Bronchial epithelial cell (primary cell): ENCODE measurements at regions not wholly inside any gene's neighbourhood (a gene's known extent, or its start where the extent isn't known, plus 50 kb on each side); places are given as distances from the start of the nearest gene placed in this dataset.
A peak's percentile ranks its signal among the peaks of the same experiment; 100 is the strongest.

Experiments used
- DNase-seq: peaks from one replicate; pipeline ENCODE4 v3.0.0-alpha.2; 2010; ENCODE audit warnings: low read depth
- FAIRE-seq: peaks from 2 replicates; lab custom pipeline; 2011; peaks lifted over from hg19 to GRCh38; lab: Jason Lieb, UNC
- H3K27me3 ChIP-seq: 2 replicates; pipeline ENCODE4 v1.5.1; 2011; ENCODE audit warnings: low read length; ENCODE audit not compliant: control insufficient read depth, insufficient read depth
- H3K36me3 ChIP-seq: 2 replicates; pipeline ENCODE4 v1.5.1; 2011; ENCODE audit warnings: low read length; ENCODE audit not compliant: control insufficient read depth, insufficient read depth
- H3K4me3 ChIP-seq: 2 replicates; pipeline ENCODE4 v1.5.1; 2011; ENCODE audit warnings: mild to moderate bottlenecking, low read depth, low read length, control low read depth
- TF ChIP-seq, protein P1 (sequence below): IDR thresholded peaks from 2 replicates; pipeline ENCODE4 v1.5.1; 2011; ENCODE audit warnings: mild to moderate bottlenecking, moderate library complexity, low read length, control low read depth, inconsistent platforms; ENCODE audit not compliant: insufficient read depth, severe bottlenecking

- H3K4me3 ChIP-seq, result no peak overlapping the region
- H3K27me3 ChIP-seq, result no peaks in the 10 kb centered on the region
- DNase-seq (peak; percentile 55), FAIRE-seq (no peak)
- TF ChIP-seq, protein P1, sequence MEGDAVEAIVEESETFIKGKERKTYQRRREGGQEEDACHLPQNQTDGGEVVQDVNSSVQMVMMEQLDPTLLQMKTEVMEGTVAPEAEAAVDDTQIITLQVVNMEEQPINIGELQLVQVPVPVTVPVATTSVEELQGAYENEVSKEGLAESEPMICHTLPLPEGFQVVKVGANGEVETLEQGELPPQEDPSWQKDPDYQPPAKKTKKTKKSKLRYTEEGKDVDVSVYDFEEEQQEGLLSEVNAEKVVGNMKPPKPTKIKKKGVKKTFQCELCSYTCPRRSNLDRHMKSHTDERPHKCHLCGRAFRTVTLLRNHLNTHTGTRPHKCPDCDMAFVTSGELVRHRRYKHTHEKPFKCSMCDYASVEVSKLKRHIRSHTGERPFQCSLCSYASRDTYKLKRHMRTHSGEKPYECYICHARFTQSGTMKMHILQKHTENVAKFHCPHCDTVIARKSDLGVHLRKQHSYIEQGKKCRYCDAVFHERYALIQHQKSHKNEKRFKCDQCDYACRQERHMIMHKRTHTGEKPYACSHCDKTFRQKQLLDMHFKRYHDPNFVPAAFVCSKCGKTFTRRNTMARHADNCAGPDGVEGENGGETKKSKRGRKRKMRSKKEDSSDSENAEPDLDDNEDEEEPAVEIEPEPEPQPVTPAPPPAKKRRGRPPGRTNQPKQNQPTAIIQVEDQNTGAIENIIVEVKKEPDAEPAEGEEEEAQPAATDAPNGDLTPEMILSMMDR, result no peak
- H3K36me3 ChIP-seq, result no peaks in the 10 kb centered on the region
These were observed 249.7 kb downstream of the SPTSSA start for GRCh38 chr14:34212172-34212929.

DNA sequence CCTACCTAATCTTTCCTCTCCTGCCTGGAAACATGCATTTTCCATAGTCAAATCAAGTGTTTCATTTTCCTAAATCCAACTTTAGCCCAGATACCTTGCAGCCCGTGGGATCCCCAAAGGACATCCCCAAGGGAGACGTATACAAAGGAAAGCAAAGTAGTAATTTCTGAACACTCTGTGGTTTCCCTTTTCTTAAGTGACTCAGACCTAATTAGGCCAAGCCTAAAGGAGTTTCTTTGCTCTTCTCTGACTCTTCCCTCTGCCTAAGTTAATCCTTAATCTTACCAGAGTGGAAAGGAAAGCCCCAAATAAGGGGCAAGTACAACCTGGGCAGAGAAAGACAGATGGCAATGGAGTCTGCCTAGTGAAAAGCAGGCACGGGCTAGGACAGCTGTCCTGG, 250.3 kb downstream of the SPTSSA start:
- no peaks in the 10 kb centered on the region for H3K36me3 ChIP-seq
- H3K27me3 ChIP-seq, result no peaks in the 10 kb centered on the region
- TF ChIP-seq, protein P1, result no peak
- FAIRE-seq (no peak), DNase-seq (peak; percentile 64)
- no peak overlapping the region for H3K4me3 ChIP-seq

- Histone ChIP-seq H3K36me3 (no peaks in the 10 kb centered on the region), H3K4me3 (no peak overlapping the region), H3K27me3 (no peaks in the 10 kb centered on the region)
- no peak for DNase-seq
- TF ChIP-seq, protein P1, result no peak
- FAIRE-seq, result peak; percentile 72
These were observed 253.5 kb downstream of the SPTSSA start for GRCh38 chr14:34208532-34208931.

- H3K36me3 ChIP-seq, result no peaks in the 10 kb centered on the region
These were observed 254.9 kb upstream of the EGLN3 start for GRCh38 chr14:34205799-34206198.

DNA sequence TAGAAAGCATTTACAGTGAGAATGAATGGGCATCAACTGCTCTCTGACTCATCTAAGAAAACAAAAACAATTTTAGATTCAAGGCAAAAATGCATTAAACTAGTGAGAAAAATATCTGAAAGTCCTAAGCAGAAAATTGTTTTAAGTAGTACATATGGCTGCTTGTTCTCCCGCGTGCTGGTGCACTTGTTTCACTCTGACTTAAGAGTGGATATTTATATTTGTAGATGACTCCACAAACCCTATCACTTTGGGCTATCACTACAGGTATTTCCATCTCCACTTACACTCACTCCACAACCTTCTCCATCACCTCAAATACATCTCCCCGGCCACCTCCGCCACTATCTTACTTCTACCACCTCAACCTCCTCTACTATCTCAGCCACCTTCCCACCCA, 253.9 kb upstream of the EGLN3 start:
- DNase-seq, result no peak
- Histone ChIP-seq H3K36me3 (no peaks in the 10 kb centered on the region), H3K27me3 (no peaks in the 10 kb centered on the region), H3K4me3 (no peak overlapping the region)
- TF ChIP-seq, protein P1, result no peak
- FAIRE-seq, result no peak

More at GRCh38 chr14:34205799-34206198, 254.9 kb upstream of the EGLN3 start:
- FAIRE-seq (no peak), DNase-seq (no peak)
- no peaks in the 10 kb centered on the region for H3K27me3 ChIP-seq
- H3K4me3 ChIP-seq, result no peak overlapping the region
- TF ChIP-seq, protein P1, result no peak
